ENCODE measurements at regions not wholly inside any gene's neighbourhood (a gene's known extent, or its start where the extent isn't known, plus 50 kb on each side); places are given as distances from the start of the nearest gene placed in this dataset.

- TF ChIP-seq, protein P1, sequence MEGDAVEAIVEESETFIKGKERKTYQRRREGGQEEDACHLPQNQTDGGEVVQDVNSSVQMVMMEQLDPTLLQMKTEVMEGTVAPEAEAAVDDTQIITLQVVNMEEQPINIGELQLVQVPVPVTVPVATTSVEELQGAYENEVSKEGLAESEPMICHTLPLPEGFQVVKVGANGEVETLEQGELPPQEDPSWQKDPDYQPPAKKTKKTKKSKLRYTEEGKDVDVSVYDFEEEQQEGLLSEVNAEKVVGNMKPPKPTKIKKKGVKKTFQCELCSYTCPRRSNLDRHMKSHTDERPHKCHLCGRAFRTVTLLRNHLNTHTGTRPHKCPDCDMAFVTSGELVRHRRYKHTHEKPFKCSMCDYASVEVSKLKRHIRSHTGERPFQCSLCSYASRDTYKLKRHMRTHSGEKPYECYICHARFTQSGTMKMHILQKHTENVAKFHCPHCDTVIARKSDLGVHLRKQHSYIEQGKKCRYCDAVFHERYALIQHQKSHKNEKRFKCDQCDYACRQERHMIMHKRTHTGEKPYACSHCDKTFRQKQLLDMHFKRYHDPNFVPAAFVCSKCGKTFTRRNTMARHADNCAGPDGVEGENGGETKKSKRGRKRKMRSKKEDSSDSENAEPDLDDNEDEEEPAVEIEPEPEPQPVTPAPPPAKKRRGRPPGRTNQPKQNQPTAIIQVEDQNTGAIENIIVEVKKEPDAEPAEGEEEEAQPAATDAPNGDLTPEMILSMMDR (IDR thresholded peaks at IDR 0.05; ENCODE audit: low read length): no peak
- TF ChIP-seq EZH2 (IDR thresholded peaks at IDR 0.05; ENCODE audit: borderline replicate concordance, low read length): no peak
Measured at GRCh38 chr5:106361905-106362304, 1308.8 kb downstream of the EFNA5 start.
